Keratinocyte (primary cell): ENCODE measurements at regions not wholly inside any gene's neighbourhood (a gene's known extent, or its start where the extent isn't known, plus 50 kb on each side); places are given as distances from the start of the nearest gene placed in this dataset.

ENCODE experiments used
- DNase-seq: peaks from one replicate; pipeline ENCODE4 v3.0.0-alpha.2; 2011; ENCODE audit warnings: low read depth, missing footprints, low spot score
- FAIRE-seq: peaks from 2 replicates; lab custom pipeline; 2011; peaks lifted over from hg19 to GRCh38; lab: Jason Lieb, UNC
- H2AFZ ChIP-seq: 2 replicates; pipeline ENCODE4 v1.6.0; 2012; ENCODE audit warnings: low read length, control low read depth, inconsistent platforms; ENCODE audit not compliant: control insufficient read depth
- H3K27ac ChIP-seq: 2 replicates; pipeline ENCODE4 v1.5.1; 2011; ENCODE audit warnings: low read length; ENCODE audit not compliant: control insufficient read depth, insufficient read depth
- H3K27me3 ChIP-seq: 3 replicates; pipeline ENCODE4 v1.6.0; 2011; ENCODE audit warnings: low read length; ENCODE audit not compliant: control insufficient read depth, insufficient read depth; ENCODE audit errors: extremely low read depth
- H3K36me3 ChIP-seq, 2 experiments: 2 replicates in 1 of 2; 3 replicates in 1 of 2; pipeline ENCODE4 v1.5.1; 2011; ENCODE audit warnings: low read length in 2 of 2, mild to moderate bottlenecking in 1 of 2; ENCODE audit not compliant: control insufficient read depth in 2 of 2, insufficient read depth in 2 of 2; ENCODE audit errors: extremely low read depth in 1 of 2
- H3K4me1 ChIP-seq: 3 replicates; pipeline ENCODE4 v1.5.1; 2011; ENCODE audit warnings: low read length; ENCODE audit not compliant: control insufficient read depth, insufficient read depth; ENCODE audit errors: extremely low read depth
- H3K4me2 ChIP-seq: 3 replicates; pipeline ENCODE4 v1.6.0; 2011; ENCODE audit warnings: low read depth, low read length; ENCODE audit not compliant: control insufficient read depth, insufficient read depth; ENCODE audit errors: extremely low read depth
- H3K4me3 ChIP-seq, 3 experiments: fragments of 200-600 bp in 1 of 3; sonication (generic) in 1 of 3; 2 replicates in 2 of 3; 3 replicates in 1 of 3; pipeline ENCODE4 v1.5.1; 2011 to 2016; ENCODE audit warnings: low read length in 3 of 3, mild to moderate bottlenecking in 3 of 3, control low read depth in 2 of 3, inconsistent platforms in 1 of 3, low read depth in 1 of 3, mixed read lengths in 1 of 3, mixed run types in 1 of 3, moderate library complexity in 1 of 3; ENCODE audit not compliant: control insufficient read depth in 2 of 3, insufficient read depth in 2 of 3; ENCODE audit errors: extremely low read depth in 1 of 3
- H3K79me2 ChIP-seq: 2 replicates; pipeline ENCODE4 v1.6.0; 2012; ENCODE audit warnings: low read length; ENCODE audit not compliant: control insufficient read depth, insufficient read depth
- H3K9ac ChIP-seq: 3 replicates; pipeline ENCODE4 v1.6.0; 2011; ENCODE audit warnings: low read length; ENCODE audit not compliant: control insufficient read depth, insufficient read depth; ENCODE audit errors: extremely low read depth
- H3K9me1 ChIP-seq: 3 replicates; pipeline ENCODE4 v1.6.0; 2011; ENCODE audit warnings: low read length; ENCODE audit not compliant: control insufficient read depth, insufficient read depth; ENCODE audit errors: extremely low read depth
- H3K9me3 ChIP-seq: 2 replicates; pipeline ENCODE4 v1.5.1; 2012; ENCODE audit warnings: low read depth, low read length; ENCODE audit not compliant: control insufficient read depth
- H4K20me1 ChIP-seq: 3 replicates; pipeline ENCODE4 v1.6.0; 2011; ENCODE audit warnings: low read length; ENCODE audit not compliant: control insufficient read depth, insufficient read depth; ENCODE audit errors: extremely low read depth
- EZH2 ChIP-seq: IDR thresholded peaks from one replicate; pipeline ENCODE4 v1.6.1; 2012; ENCODE audit warnings: inconsistent platforms, mild to moderate bottlenecking, low read length, moderate library complexity
- dilution Hi-C: fragments of 300-500 bp; cut with MboI; formaldehyde crosslinking; loops from one replicate; pipeline ENCODE4 v1.7.0; 2020; ENCODE audit warnings: low sequenced_read_pairs; ENCODE audit not compliant: extremely low pct_ligation_motif_present
- TF ChIP-seq, protein P1 (sequence below), 3 experiments: IDR thresholded peaks in 1 of 3; conservative IDR thresholded peaks in 1 of 3; optimal IDR thresholded peaks in 1 of 3; 2 replicates in 2 of 3; 3 replicates in 1 of 3; pipeline versions ENCODE3 to v1.5.1; 2011; ENCODE audit warnings: low read length in 3 of 3, mild to moderate bottlenecking in 3 of 3, moderate library complexity in 2 of 3, control low read depth in 1 of 3, inconsistent platforms in 1 of 3; ENCODE audit not compliant: insufficient read depth in 2 of 3; ENCODE audit errors: extremely low read depth in 1 of 3

DNA sequence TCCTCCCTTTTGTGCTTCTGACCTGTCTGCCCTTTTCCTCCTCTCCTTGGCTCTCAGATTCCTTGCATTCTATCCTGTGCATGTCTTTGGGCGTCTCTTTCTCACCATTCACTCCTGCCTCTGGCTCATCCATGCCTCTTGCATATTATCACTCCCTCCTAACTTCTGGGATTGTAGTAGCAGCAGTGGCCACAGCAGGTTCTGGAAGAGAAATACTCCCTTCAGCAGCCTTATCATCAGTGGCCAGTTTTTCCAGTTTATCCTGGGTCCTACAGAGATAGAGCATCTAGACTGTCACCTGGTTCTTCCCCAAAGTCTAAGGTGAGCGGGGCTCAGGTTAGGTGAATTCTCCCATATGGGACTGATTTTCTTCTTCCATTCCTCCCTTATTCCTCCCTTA, 354.0 kb upstream of the CCL2 start:
- Histone ChIP-seq H3K79me2 (no peaks in the 10 kb centered on the region), H2AFZ (no peak overlapping the region), H3K27ac (no peak overlapping the region), H3K36me3 (no peaks in the 10 kb centered on the region), H3K4me2 (no peak overlapping the region), H4K20me1 (no peaks in the 10 kb centered on the region), H3K9ac (no peak overlapping the region), H3K4me1 (no peaks in the 10 kb centered on the region), H3K9me3 (no peaks in the 10 kb centered on the region), H3K27me3 (no peaks in the 10 kb centered on the region), H3K9me1 (no peaks in the 10 kb centered on the region), H3K4me3 (no peak overlapping the region)
- no peak for FAIRE-seq
- dilution Hi-C loops: no loop called here
- no peak for DNase-seq
- TF ChIP-seq, protein P1, sequence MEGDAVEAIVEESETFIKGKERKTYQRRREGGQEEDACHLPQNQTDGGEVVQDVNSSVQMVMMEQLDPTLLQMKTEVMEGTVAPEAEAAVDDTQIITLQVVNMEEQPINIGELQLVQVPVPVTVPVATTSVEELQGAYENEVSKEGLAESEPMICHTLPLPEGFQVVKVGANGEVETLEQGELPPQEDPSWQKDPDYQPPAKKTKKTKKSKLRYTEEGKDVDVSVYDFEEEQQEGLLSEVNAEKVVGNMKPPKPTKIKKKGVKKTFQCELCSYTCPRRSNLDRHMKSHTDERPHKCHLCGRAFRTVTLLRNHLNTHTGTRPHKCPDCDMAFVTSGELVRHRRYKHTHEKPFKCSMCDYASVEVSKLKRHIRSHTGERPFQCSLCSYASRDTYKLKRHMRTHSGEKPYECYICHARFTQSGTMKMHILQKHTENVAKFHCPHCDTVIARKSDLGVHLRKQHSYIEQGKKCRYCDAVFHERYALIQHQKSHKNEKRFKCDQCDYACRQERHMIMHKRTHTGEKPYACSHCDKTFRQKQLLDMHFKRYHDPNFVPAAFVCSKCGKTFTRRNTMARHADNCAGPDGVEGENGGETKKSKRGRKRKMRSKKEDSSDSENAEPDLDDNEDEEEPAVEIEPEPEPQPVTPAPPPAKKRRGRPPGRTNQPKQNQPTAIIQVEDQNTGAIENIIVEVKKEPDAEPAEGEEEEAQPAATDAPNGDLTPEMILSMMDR (optimal IDR thresholded peaks at IDR 0.05 in 1 of 3, IDR thresholded peaks at IDR 0.05 in 1 of 3, conservative IDR thresholded peaks at IDR 0.05 in 1 of 3; ENCODE audit: extremely low read depth in 1 of 3, insufficient read depth in 2 of 3, low read length in 3 of 3): no peak
- TF ChIP-seq EZH2: no peak

DNA sequence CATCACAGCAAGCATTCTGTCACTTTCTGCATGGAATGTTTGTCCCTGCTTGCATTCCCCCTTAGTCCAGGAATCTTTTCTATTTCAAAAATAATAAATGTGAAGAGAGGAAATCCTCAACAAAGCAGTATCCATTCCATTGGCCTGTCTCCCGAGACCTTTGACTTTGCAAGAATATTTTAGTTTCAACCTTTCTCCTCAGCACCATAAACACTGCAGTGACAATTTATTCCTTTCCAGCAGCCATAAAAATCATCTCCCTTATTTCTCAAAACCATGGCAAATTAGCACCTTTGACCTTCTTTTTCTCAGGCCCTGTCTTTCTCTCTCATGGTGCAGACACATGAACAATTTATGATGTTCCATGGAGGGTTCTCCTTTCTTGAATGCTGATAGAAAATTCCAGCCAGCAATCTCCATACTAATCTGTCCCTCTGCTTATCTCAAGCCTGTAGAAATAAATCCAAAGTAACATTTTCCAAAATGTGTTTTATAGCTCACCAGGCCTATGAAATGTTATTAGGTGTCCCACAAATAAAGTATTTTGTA, 352.1 kb upstream of the CCL2 start:
- TF ChIP-seq, protein P1 (optimal IDR thresholded peaks at IDR 0.05 in 1 of 3, IDR thresholded peaks at IDR 0.05 in 1 of 3, conservative IDR thresholded peaks at IDR 0.05 in 1 of 3; ENCODE audit: extremely low read depth in 1 of 3, insufficient read depth in 2 of 3, low read length in 3 of 3): no peak
- no peak for TF ChIP-seq EZH2
- Histone ChIP-seq H3K9me1 (no peaks in the 10 kb centered on the region), H4K20me1 (no peaks in the 10 kb centered on the region), H3K36me3 (no peaks in the 10 kb centered on the region), H2AFZ (no peak overlapping the region), H3K4me3 (no peak overlapping the region), H3K79me2 (no peaks in the 10 kb centered on the region), H3K4me2 (no peak overlapping the region), H3K27me3 (no peaks in the 10 kb centered on the region), H3K4me1 (no peaks in the 10 kb centered on the region), H3K27ac (no peak overlapping the region), H3K9me3 (no peaks in the 10 kb centered on the region), H3K9ac (no peak overlapping the region)
- DNase-seq: no peak
- dilution Hi-C loops: no loop called here
- FAIRE-seq: no peak
